Stomach (tissue), 4 donors: ENCODE measurements at regions not wholly inside any gene's neighbourhood (a gene's known extent, or its start where the extent isn't known, plus 50 kb on each side); places are given as distances from the start of the nearest gene placed in this dataset.

ENCODE experiments used
- EP300 ChIP-seq: sonication (generic); formaldehyde crosslinking; IDR thresholded peaks from one replicate; pipeline ENCODE4 v1.6.1; 2017; ENCODE audit warnings: antibody characterized with exemption
- POLR2A ChIP-seq, 4 donors: fragments of 450-650 bp; IDR thresholded peaks; one replicate each; pipeline ENCODE4 v1.6.1; 2016; ENCODE audit warnings: antibody characterized with exemption in 4 of 4, control low read depth in 2 of 4, mild to moderate bottlenecking in 1 of 4, moderate library complexity in 1 of 4
- POLR2AphosphoS5 ChIP-seq, 3 donors: sonication (generic); formaldehyde crosslinking; IDR thresholded peaks; one replicate each; pipeline ENCODE4 v1.6.1; 2016; ENCODE audit warnings: antibody characterized with exemption in 3 of 3
- TF ChIP-seq, protein P1 (sequence below), 7 experiments: fragments of 450-650 bp in 4 of 7; fragments of 200-600 bp in 3 of 7; sonication (generic) in 3 of 7; IDR thresholded peaks; one replicate each; pipeline ENCODE4 v1.5.1; 2016 to 2019; ENCODE audit warnings: antibody characterized with exemption in 7 of 7, control low read depth in 2 of 7, mild to moderate bottlenecking in 1 of 7

DNA sequence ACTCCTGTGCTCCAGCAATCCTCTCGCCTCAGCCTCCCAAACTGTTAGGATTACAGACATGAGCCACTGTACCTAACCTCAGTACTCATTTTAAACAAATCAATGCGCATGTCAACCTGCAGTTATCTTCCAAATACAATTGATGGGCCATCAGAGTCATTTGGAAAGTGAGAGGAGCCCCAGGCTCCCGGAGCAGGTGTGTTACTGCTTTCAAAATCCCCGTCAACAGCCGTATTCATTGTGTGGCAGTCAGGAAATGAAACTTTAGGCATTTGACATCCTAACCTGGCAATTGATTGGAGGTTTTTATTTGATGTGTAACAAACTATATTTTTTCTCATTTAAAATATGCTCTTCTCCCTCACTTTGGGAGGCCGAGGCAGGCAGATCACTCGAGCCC is 623.6 kb upstream of the TENM3 start:
- no peak for TF ChIP-seq POLR2A (IDR thresholded peaks at IDR 0.05)
- no peak for TF ChIP-seq EP300
- TF ChIP-seq, protein P1, sequence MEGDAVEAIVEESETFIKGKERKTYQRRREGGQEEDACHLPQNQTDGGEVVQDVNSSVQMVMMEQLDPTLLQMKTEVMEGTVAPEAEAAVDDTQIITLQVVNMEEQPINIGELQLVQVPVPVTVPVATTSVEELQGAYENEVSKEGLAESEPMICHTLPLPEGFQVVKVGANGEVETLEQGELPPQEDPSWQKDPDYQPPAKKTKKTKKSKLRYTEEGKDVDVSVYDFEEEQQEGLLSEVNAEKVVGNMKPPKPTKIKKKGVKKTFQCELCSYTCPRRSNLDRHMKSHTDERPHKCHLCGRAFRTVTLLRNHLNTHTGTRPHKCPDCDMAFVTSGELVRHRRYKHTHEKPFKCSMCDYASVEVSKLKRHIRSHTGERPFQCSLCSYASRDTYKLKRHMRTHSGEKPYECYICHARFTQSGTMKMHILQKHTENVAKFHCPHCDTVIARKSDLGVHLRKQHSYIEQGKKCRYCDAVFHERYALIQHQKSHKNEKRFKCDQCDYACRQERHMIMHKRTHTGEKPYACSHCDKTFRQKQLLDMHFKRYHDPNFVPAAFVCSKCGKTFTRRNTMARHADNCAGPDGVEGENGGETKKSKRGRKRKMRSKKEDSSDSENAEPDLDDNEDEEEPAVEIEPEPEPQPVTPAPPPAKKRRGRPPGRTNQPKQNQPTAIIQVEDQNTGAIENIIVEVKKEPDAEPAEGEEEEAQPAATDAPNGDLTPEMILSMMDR (IDR thresholded peaks at IDR 0.05), result no peak
- TF ChIP-seq POLR2AphosphoS5 (IDR thresholded peaks at IDR 0.05), result no peak
